DMS53 treated with DMSO at 0.1 percent for 48 hours (cell line): ENCODE measurements at regions not wholly inside any gene's neighbourhood (a gene's known extent, or its start where the extent isn't known, plus 50 kb on each side); places are given as distances from the start of the nearest gene placed in this dataset.

ENCODE experiments used
- DNase-seq: peaks from one replicate; lab custom pipeline; 2025; ENCODE audit not compliant: unreplicated experiment; lab: John Stamatoyannopoulos, UW

GRCh38 chr4:45795135-45795534, 328.7 kb downstream of the GABRG1 start:
- DNase-seq: no peak

- no peak for DNase-seq
Measured at GRCh38 chr4:45778514-45778913, 345.3 kb downstream of the GABRG1 start.

GRCh38 chr4:45776146-45776545, 347.7 kb downstream of the GABRG1 start:
- DNase-seq: no peak

- no peak for DNase-seq
Measured at GRCh38 chr4:45770958-45771357, 352.9 kb downstream of the GABRG1 start.

DNA sequence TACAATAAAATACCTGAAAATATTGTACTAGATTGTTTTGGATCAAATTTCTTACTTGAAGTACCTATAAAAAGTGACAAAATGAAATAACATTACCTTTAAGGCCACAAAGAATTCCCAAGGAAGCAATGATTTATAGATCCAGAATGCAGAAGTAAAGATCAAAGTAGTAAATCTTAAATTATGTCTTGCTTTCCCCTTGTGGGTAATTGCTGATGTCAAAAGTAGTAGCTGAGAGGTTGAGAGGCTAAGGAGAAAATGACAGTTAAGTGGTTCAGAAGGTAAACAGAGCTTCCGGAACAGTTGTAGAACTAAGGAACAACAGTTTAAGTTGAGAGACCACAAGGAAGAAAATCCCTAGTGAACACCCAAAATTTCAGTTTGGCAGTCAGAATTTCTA, 358.3 kb downstream of the GABRG1 start:
- DNase-seq: no peak

DNA sequence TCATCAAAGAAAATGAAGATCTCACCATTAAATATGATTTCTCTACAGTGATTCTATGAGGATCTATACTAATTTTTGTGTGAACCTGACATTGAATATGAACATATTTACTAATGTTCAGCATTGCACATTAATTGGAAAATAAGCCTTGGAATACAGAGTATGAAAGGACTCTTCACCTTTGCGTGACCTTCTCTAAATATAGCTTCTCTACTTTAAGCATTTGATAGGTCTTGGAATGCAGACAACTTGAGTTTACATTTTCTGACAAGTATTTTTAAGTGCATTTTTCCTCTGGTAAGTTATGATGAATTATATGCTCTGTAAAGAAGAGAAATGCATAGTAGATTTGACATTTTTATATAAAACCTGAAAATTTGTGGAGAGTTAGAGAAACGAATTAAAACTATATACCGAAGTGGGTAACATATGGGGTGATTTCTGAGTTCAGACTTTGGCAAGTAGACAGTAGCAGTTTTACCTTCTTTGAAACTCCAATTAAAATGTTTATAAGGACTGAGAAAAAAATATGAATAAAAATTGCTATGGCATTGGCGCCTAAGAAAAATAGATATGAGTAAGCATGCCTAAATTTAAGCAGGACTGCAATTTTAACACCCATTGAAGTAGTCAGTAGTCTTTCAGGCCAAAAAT, 371.9 kb downstream of the GABRG1 start:
- DNase-seq: no peak

- no peak for DNase-seq
Measured at GRCh38 chr4:45750721-45751120, 373.1 kb downstream of the GABRG1 start.

DNA sequence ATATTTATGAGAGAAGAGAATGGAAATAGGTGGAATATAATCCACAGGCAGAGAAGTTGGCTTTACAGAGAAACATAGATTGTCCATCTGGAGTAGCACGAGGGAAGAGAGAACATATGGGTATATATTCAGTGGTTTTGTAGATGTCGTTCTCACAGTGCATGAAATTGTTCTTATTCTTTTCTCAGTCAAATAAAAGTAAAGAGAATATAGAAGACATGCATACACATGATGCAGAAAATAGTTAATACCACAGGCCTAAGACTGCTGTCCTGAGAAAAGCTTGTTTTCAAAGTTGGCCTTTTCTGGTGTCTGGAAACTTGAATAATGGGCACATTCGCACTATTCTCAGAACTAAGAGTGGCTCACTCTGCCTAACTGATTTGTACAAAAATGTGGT, 378.1 kb downstream of the GABRG1 start:
- DNase-seq: no peak

DNA sequence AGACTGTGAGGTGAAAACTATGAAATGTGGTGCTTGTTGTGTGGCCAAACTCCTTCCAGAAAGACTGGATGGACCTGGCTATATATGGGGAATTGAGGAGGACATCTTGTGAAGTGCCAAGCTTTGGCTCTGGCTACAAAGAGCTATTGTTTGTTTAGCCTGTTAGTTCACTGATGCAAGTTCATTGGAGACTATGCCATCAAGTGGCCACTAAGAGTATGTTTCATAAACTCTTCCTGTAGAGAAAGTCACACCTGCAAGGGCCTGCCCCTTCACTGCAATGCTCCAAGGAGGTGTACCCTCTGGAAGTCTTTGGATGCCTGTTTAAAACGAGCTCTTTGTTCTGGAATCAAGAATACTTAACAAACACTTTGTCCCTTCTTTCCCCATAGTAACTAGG, 382.0 kb downstream of the GABRG1 start:
- peak; percentile 76 for DNase-seq

GRCh38 chr4:45732161-45732560, 391.7 kb downstream of the GABRG1 start:
- DNase-seq: no peak

- no peak for DNase-seq
Measured at GRCh38 chr4:45716093-45716492, 407.8 kb downstream of the GABRG1 start.

GRCh38 chr4:45713996-45714395, 409.9 kb downstream of the GABRG1 start:
- no peak for DNase-seq

DNA sequence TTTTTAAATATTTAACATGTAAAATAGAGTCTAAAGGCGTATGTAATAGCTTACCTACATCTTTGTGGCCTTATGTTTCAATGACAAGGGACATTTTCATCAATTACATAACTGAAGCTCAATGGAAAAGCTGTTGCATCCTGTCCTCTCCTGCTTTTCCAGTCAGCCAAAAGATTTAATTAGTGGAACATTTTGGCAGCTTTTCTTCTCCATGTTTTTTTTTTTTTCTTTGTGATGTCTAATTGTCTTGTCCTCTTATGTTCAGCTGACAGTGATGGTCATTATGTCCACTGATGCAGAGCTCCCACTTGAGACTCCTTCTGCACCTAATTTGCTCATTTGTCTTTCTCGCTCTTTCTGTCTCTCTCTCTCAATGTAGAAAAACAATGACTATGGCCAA, 422.2 kb downstream of the GABRG1 start:
- DNase-seq: no peak

- no peak for DNase-seq
Measured at GRCh38 chr4:45693746-45694145, 430.1 kb downstream of the GABRG1 start.

DNA sequence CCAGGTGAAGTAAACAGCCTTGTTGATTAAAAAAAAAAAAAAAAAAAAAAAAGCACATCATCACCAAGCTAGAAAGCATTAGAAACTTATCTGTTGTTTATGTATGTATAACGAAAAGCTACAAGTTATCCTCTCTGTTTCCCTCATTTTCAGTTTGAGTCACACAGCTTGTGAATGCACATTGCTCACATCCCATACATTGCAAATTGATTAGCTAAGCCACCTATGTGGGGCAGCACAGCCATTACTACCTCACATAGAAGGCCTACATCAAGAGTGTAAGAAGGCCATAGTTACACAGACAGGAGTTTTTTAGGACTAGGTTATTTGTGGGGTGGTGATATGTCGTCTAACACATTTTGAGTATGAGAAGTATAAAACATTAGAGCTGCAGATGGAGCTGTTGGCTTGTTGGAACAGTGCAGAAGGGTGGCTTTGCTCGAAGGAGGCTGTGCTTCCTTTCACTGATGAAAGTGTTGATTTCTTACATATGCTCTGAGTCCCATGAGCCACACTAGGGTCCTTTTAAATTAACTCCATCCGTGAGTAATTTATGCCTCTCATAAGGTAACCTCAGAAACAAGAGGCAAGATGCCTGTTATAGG, 431.6 kb downstream of the GABRG1 start:
- DNase-seq: no peak

DNA sequence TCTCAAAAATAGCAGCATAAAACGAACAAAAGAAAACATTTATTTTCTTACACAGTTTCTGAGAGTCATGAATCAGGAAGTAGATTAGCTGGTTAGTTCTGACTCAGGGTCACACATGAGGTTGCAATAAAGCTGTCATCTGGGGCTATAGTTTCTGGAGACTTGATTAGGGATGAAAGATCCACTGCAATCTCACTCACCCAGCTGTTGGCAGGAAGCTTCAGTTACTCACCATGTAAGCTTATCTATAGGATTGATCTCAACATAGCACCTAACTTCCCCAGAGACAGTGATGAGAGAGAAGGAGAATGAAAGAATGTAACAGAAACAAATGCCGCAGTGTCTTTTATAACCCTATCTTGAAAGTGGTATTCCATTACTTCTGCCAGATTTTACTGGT, 435.5 kb downstream of the GABRG1 start:
- no peak for DNase-seq

- no peak for DNase-seq
Measured at GRCh38 chr4:45679411-45679810, 444.4 kb downstream of the GABRG1 start.

- DNase-seq: no peak
Measured at GRCh38 chr4:45668128-45668527, 455.7 kb downstream of the GABRG1 start.

DNA sequence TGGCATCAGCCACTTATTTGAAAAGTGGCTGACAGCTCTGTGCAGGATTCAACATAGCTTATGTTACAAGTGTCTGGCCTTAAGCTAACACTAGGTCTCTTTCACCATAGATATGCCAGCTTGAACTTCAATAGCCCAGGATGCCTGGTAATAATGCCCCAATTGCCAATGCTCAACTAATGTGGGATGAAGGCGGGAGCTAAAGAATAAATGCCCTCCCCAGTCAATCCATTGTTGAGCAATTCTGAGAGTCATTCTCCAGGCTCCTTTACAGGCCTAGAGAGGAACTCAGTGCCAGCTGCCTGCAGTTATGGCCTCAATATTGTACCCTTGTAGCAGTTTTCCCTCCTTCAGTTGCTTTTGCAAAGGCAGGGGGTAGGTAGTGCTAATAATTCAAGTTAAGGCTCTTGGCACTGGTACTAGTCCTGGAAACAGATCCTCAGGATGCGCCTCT, 460.2 kb downstream of the GABRG1 start:
- no peak for DNase-seq

DNA sequence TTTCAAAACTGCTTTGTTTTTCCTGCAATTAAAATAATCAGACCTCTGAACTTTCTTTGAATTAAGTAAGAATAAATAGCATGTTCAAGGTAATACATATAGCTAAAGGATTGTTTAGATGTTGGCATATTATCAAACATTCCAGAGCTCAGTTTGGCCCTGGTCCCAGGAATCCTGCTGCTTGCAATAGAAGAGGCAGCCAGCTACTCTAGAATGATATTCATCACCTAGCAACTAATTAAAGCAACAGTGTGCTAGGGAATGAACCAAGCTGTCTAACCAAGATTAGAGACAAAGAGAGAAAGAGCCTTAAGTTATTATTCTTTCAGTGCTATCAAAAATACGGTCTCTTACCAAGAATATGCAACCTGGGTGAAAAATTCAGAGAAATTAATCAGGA, 460.9 kb downstream of the GABRG1 start:
- no peak for DNase-seq

DNA sequence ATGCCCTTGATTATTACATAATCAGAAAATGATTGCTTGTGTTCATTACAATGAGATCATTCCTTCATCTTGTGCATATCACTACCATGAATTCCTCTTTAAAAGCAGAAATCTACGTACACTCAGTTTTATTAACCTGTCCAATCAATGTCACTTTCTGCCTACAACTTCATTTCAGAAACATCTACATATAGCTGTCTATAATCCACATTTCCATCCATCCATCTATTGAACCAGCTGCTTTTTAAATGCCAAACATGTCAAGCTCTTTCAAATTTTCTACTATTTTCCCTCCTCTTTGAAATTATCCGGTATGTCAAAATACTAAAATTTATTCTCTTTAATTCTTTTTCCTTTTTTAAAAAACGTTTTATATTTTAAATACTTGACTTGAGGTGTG, 462.0 kb downstream of the GABRG1 start:
- no peak for DNase-seq

GRCh38 chr4:45650545-45650944, 473.3 kb downstream of the GABRG1 start:
- no peak for DNase-seq

DNA sequence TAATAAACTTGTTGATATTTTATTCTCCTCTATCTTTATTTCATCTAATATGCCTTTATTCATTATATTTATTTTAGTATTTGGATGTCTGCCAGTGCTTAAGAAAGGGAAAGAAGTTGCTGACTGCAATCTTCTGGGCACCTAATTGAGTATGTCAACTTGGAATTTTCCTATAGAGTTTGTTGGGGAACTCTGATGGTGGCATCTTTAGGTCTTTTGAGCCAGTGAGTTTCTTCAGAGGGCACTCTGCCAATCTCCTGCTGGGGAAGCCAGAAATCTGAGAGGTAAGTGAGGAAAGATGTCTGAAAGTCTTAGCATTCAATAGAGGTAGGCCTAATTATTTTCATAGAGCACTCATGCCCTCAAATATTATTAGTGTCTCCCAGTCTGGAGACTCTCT, 475.0 kb downstream of the GABRG1 start:
- DNase-seq: no peak
